GM12878 (cell line): ENCODE measurements at regions not wholly inside any gene's neighbourhood (a gene's known extent, or its start where the extent isn't known, plus 50 kb on each side); places are given as distances from the start of the nearest gene placed in this dataset.

Experiments
- ATAC-seq: fragments of 200-7000 bp; cut with Tn5 transposase; 3 replicates; pipeline ENCODE4 v1.9.1; 2020; ENCODE audit warnings: mild to moderate bottlenecking, moderate library complexity
- BruUV-seq: library from RNA; stranded (reverse); fragments of 400-500 nt; replicated peaks from 2 replicates; lab custom pipeline; 2021; lab: Mats Ljungman, UMichigan
- CTCF ChIA-PET: fragments of 300-600 bp; sonication (Branson Sonifier 250); formaldehyde crosslinking; extraction: SDS; loops from one replicate; lab custom pipeline; 2021; ENCODE audit warnings: inconsistent platforms; lab: Yijun Ruan, JAX
- POLR2A ChIA-PET: fragments of 350-600 bp; formaldehyde crosslinking; extraction: SDS; loops from one replicate; lab custom pipeline; 2021; ENCODE audit warnings: inconsistent platforms; lab: Charles Lee
- RAD21 ChIA-PET: fragments of 300-600 bp; sonication (Branson Sonifier 250); formaldehyde crosslinking; loops from one replicate; lab custom pipeline; 2023; ENCODE audit warnings: antibody characterized with exemption; ENCODE audit not compliant: unreplicated experiment; lab: Charles Lee
- SMC1A ChIA-PET: fragments of 300-600 bp; sonication (Branson Sonifier 250); formaldehyde crosslinking; loops from one replicate; lab custom pipeline; 2023; ENCODE audit not compliant: unreplicated experiment, uncharacterized antibody; lab: Charles Lee
- DNase-seq: peaks from one replicate; pipeline ENCODE4 v3.0.0-alpha.2; 2011; ENCODE audit warnings: low read depth, low spot score
- FAIRE-seq: peaks from 3 replicates; lab custom pipeline; 2011; peaks lifted over from hg19 to GRCh38; lab: Jason Lieb, UNC
- H2AFZ ChIP-seq: 2 replicates; pipeline ENCODE4 v1.6.0; 2011; ENCODE audit warnings: low read depth, low read length, control low read depth; ENCODE audit not compliant: control insufficient read depth
- H3K27ac ChIP-seq: 2 replicates; pipeline ENCODE4 v1.5.1; 2011; ENCODE audit warnings: control low read depth; ENCODE audit not compliant: control insufficient read depth, insufficient read depth
- H3K27me3 ChIP-seq, 2 experiments: replicated peaks in 1 of 2; 2 replicates each; pipeline versions ENCODE4 v1.6.0 to v1.6.1; 2011; ENCODE audit warnings: low read length in 1 of 2; ENCODE audit not compliant: control insufficient read depth in 2 of 2, insufficient read depth in 2 of 2
- H3K36me3 ChIP-seq, 2 experiments: 2 replicates each; pipeline ENCODE4 v1.5.1; 2011; ENCODE audit warnings: low read length in 1 of 2; ENCODE audit not compliant: control insufficient read depth in 2 of 2, insufficient read depth in 2 of 2
- H3K4me1 ChIP-seq: 2 replicates; pipeline ENCODE4 v1.6.1; 2011; ENCODE audit warnings: mild to moderate bottlenecking, low read length, moderate library complexity, mixed read lengths; ENCODE audit not compliant: control insufficient read depth, insufficient read depth
- H3K4me2 ChIP-seq: 2 replicates; pipeline ENCODE4 v1.6.0; 2011; ENCODE audit warnings: control low read depth; ENCODE audit not compliant: control insufficient read depth, insufficient read depth
- H3K4me3 ChIP-seq: fragments of 200-600 bp; sonication (generic); 2 replicates; pipeline ENCODE4 v1.5.1; 2016
- H3K79me2 ChIP-seq: 2 replicates; pipeline ENCODE4 v1.6.0; 2011; ENCODE audit warnings: low read length; ENCODE audit not compliant: control insufficient read depth, insufficient read depth
- H3K9ac ChIP-seq: 2 replicates; pipeline ENCODE4 v1.8.0; 2011; ENCODE audit warnings: low read length, control low read depth, mixed read lengths; ENCODE audit not compliant: control insufficient read depth, insufficient read depth
- H3K9me3 ChIP-seq: replicated peaks from 3 replicates; pipeline ENCODE4 v1.5.1; 2011; ENCODE audit warnings: mild to moderate bottlenecking, low read length; ENCODE audit not compliant: control insufficient read depth, insufficient read depth
- H4K20me1 ChIP-seq: 2 replicates; pipeline ENCODE4 v1.6.0; 2011; ENCODE audit not compliant: control insufficient read depth, insufficient read depth
- CEBPB ChIP-seq, 2 experiments: fragments of 150-350 bp in 1 of 2; IDR thresholded peaks; 2 replicates each; pipeline ENCODE4 v1.6.1; 2012 to 2014; ENCODE audit warnings: low read depth in 2 of 2, low read length in 2 of 2, borderline replicate concordance in 1 of 2, inconsistent platforms in 1 of 2
- EGR1 ChIP-seq, 2 experiments: IDR thresholded peaks; 1 replicate in 1 of 2; 2 replicates in 1 of 2; pipeline ENCODE4 v1.6.1; 2011 to 2012; ENCODE audit warnings: low read depth in 2 of 2, low read length in 2 of 2, borderline replicate concordance in 1 of 2, mild to moderate bottlenecking in 1 of 2, moderate library complexity in 1 of 2
- HDAC2 ChIP-seq: fragments of 200-600 bp; sonication (generic); IDR thresholded peaks from 2 replicates; pipeline ENCODE4 v1.6.1; 2017
- HDGF ChIP-seq: fragments of 450-650 bp; IDR thresholded peaks from 2 replicates; pipeline ENCODE4 v1.6.1; 2016; ENCODE audit warnings: antibody characterized with exemption
- JUNB ChIP-seq: IDR thresholded peaks from 2 replicates; pipeline ENCODE4 v1.6.1; 2016; ENCODE audit warnings: antibody characterized with exemption, mild to moderate bottlenecking
- PAX5 ChIP-seq: IDR thresholded peaks from 2 replicates; pipeline ENCODE4 v1.6.1; 2011; ENCODE audit warnings: low read depth, low read length, borderline replicate concordance
- SP1 ChIP-seq: IDR thresholded peaks from one replicate; pipeline ENCODE4 v1.6.1; 2011; ENCODE audit warnings: low read depth, low read length
- SRF ChIP-seq, 2 experiments: IDR thresholded peaks; 2 replicates each; pipeline ENCODE4 v1.6.1; 2011; ENCODE audit warnings: low read depth in 2 of 2, low read length in 2 of 2, mild to moderate bottlenecking in 1 of 2, moderate library complexity in 1 of 2
- YBX1 ChIP-seq: fragments of 450-650 bp; IDR thresholded peaks from 2 replicates; pipeline ENCODE4 v1.6.1; 2016; ENCODE audit warnings: antibody characterized with exemption
- ZZZ3 ChIP-seq: IDR thresholded peaks from 2 replicates; pipeline ENCODE4 v1.6.1; 2011; ENCODE audit warnings: low read depth; ENCODE audit not compliant: control insufficient read depth, insufficient read length
- in situ Hi-C: fragments of 300-500 bp; cut with MboI; formaldehyde crosslinking; loops from 9 replicates; pipeline ENCODE4 v1.14.3; 2018; ENCODE audit warnings: mixed read lengths
- intact Hi-C: fragments of 100-400 bp; cut with micrococcal nuclease; formaldehyde crosslinking; loops from one replicate; pipeline ENCODE4 v1.14.2; 2022; ENCODE audit not compliant: unreplicated experiment
- TF ChIP-seq, protein P1 (sequence below): IDR thresholded peaks from 2 replicates; pipeline ENCODE4 v1.6.1; 2012; ENCODE audit warnings: low read length, inconsistent platforms
- TF ChIP-seq, protein P2 (sequence below): fragments of 450-650 bp; conservative IDR thresholded peaks from 2 replicates; pipeline ENCODE4 v1.6.1; 2017; ENCODE audit warnings: mild to moderate bottlenecking, moderate library complexity

DNA sequence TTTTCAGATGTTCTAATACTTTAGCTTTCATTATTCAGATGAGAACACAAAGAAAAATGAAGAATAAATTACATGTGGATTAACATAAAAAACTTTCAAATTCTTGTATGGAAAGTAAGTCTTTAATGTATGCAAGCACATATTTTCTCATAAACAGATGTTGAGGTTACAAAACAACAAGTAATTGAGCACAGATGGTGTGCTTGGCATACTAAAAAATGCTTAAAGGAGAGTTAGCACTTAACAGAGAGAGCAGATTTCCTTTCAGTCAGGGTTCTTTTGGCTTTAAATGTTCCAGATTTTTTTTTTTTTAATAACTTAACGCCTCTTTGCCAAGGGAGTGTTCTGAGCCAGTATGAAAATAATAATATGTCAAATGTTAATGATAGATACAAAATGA lies 96.0 kb downstream of the RASSF9 start (continued):
- TF ChIP-seq EGR1 (IDR thresholded peaks at IDR 0.05; ENCODE audit: borderline replicate concordance in 1 of 2, low read depth in 2 of 2, low read length in 2 of 2) = no peak
- TF ChIP-seq, protein P1, sequence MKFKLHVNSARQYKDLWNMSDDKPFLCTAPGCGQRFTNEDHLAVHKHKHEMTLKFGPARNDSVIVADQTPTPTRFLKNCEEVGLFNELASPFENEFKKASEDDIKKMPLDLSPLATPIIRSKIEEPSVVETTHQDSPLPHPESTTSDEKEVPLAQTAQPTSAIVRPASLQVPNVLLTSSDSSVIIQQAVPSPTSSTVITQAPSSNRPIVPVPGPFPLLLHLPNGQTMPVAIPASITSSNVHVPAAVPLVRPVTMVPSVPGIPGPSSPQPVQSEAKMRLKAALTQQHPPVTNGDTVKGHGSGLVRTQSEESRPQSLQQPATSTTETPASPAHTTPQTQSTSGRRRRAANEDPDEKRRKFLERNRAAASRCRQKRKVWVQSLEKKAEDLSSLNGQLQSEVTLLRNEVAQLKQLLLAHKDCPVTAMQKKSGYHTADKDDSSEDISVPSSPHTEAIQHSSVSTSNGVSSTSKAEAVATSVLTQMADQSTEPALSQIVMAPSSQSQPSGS = no peak
- TF ChIP-seq YBX1 = no peak
- TF ChIP-seq PAX5 = no peak

DNA sequence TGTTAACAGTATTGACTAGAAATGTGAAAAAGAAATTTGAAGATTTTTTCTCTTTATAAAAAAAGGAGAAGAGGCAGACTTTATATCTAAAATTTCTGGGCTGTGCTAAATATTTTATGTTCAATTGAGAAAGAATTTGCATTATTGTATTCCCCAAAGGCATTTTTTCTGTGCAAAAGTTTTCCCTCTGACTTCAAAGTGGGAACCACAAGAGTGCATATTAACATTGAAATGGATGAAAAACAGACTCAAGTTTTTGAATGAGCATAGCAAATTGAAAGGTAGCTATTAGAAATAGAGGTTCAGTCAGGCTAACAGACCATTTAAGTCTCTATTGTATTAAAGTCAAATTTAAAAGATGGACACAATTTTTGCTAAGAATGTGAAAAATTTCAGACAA lies 95.2 kb downstream of the RASSF9 start:
- Histone ChIP-seq H2AFZ (no peak overlapping the region), H3K4me3 (no peak overlapping the region), H3K4me2 (no peak overlapping the region), H3K27ac (no peak overlapping the region), H3K36me3 (no peaks in the 10 kb centered on the region), H3K27me3 (no peaks in the 10 kb centered on the region), H4K20me1 (no peaks in the 10 kb centered on the region), H3K9me3 (no peaks in the 10 kb centered on the region), H3K79me2 (no peaks in the 10 kb centered on the region), H3K4me1 (no peaks in the 10 kb centered on the region), H3K9ac (no peak overlapping the region)
- no peak for FAIRE-seq
- DNase-seq = no peak
- in situ Hi-C loops (no loop called here), intact Hi-C loops (no loop called here)
- no peak for ATAC-seq
- no TSS peak for BruUV-seq
- no peak for TF ChIP-seq SP1
- no peak for TF ChIP-seq HDAC2
- TF ChIP-seq CEBPB (IDR thresholded peaks at IDR 0.05; ENCODE audit: borderline replicate concordance in 1 of 2, low read depth in 2 of 2, low read length in 2 of 2) = no peak
- TF ChIP-seq ZZZ3 = no peak
- no peak for TF ChIP-seq HDGF
- TF ChIP-seq, protein P2, sequence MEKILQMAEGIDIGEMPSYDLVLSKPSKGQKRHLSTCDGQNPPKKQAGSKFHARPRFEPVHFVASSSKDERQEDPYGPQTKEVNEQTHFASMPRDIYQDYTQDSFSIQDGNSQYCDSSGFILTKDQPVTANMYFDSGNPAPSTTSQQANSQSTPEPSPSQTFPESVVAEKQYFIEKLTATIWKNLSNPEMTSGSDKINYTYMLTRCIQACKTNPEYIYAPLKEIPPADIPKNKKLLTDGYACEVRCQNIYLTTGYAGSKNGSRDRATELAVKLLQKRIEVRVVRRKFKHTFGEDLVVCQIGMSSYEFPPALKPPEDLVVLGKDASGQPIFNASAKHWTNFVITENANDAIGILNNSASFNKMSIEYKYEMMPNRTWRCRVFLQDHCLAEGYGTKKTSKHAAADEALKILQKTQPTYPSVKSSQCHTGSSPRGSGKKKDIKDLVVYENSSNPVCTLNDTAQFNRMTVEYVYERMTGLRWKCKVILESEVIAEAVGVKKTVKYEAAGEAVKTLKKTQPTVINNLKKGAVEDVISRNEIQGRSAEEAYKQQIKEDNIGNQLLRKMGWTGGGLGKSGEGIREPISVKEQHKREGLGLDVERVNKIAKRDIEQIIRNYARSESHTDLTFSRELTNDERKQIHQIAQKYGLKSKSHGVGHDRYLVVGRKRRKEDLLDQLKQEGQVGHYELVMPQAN = no peak
- no peak for TF ChIP-seq JUNB
- no peak for TF ChIP-seq SRF (IDR thresholded peaks at IDR 0.05; ENCODE audit: low read depth in 2 of 2, low read length in 2 of 2)
- POLR2A ChIA-PET = no interaction called here
- SMC1A ChIA-PET = interaction anchor here (1.2 kb wide), 1 partner anchor 126 kb away, joined by 3 read pairs; no protein-coding TSS in a partner anchor
- CTCF ChIA-PET = no interaction called here
- RAD21 ChIA-PET = no interaction called here
